Epithelial cell of proximal tubule (primary cell): ENCODE measurements at regions not wholly inside any gene's neighbourhood (a gene's known extent, or its start where the extent isn't known, plus 50 kb on each side); places are given as distances from the start of the nearest gene placed in this dataset.

Experiments used
- DNase-seq: peaks from one replicate; pipeline ENCODE4 v3.0.0-alpha.2; 2011; ENCODE audit warnings: low read depth
- H3K4me3 ChIP-seq: 2 replicates; pipeline ENCODE4 v1.5.1; 2011; ENCODE audit warnings: low read depth, mild to moderate bottlenecking, low read length
- TF ChIP-seq, protein P1 (sequence below): conservative IDR thresholded peaks from 2 replicates; pipeline ENCODE4 v1.5.1; 2012; ENCODE audit warnings: low read depth, mild to moderate bottlenecking, low read length

DNA sequence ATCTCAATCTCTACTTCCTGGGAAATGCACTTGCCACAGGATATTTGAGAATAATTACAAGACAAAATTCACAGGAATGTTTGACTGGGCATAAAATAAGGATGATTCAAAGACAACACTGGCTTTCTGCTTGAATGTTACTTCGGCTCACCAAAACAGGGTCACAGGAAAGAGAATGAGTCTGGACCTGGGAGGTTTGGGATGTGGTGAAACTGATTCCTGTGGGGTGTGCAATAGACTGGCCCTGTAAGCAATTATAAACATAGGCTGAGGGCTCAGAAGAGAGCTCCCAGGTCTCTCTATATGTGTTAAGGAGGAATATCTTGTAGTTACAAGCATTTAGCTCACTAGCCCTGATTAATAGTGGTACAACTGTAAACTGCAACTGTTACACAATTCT, 613.9 kb upstream of the CELF2 start:
- H3K4me3 ChIP-seq = no peak overlapping the region
- no peak for DNase-seq
- TF ChIP-seq, protein P1, sequence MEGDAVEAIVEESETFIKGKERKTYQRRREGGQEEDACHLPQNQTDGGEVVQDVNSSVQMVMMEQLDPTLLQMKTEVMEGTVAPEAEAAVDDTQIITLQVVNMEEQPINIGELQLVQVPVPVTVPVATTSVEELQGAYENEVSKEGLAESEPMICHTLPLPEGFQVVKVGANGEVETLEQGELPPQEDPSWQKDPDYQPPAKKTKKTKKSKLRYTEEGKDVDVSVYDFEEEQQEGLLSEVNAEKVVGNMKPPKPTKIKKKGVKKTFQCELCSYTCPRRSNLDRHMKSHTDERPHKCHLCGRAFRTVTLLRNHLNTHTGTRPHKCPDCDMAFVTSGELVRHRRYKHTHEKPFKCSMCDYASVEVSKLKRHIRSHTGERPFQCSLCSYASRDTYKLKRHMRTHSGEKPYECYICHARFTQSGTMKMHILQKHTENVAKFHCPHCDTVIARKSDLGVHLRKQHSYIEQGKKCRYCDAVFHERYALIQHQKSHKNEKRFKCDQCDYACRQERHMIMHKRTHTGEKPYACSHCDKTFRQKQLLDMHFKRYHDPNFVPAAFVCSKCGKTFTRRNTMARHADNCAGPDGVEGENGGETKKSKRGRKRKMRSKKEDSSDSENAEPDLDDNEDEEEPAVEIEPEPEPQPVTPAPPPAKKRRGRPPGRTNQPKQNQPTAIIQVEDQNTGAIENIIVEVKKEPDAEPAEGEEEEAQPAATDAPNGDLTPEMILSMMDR = no peak

GRCh38 chr10:10417671-10418070, 600.0 kb upstream of the CELF2 start:
- H3K4me3 ChIP-seq = no peak overlapping the region
- TF ChIP-seq, protein P1 = no peak
- no peak for DNase-seq

DNA sequence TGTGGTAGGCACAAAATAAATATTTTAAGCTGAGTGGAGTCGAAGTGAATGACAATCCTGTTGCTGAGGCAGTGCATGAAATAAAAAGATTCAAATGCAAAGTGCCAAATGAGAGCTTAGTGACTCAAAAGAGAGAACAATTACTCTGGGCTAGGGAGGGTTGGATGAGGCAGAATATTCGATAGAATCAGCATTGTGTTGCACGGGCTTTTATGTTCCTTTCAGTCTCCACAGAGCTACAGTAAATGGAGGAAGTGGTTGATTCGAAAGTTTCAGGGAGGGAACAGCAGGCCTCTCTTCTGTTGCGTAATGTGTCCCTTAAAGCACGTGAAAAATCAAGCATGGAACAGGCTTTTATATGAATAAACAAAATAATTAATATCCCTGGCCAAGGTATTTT, 599.3 kb upstream of the CELF2 start:
- TF ChIP-seq, protein P1 = no peak
- no peak for DNase-seq
- no peak overlapping the region for H3K4me3 ChIP-seq

GRCh38 chr10:10421071-10421470, 596.6 kb upstream of the CELF2 start:
- TF ChIP-seq, protein P1 = no peak
- H3K4me3 ChIP-seq = no peak overlapping the region
- DNase-seq = no peak

GRCh38 chr10:10431422-10432066, 586.1 kb upstream of the CELF2 start:
- no peak for DNase-seq
- no peak overlapping the region for H3K4me3 ChIP-seq
- TF ChIP-seq, protein P1 = no peak

DNA sequence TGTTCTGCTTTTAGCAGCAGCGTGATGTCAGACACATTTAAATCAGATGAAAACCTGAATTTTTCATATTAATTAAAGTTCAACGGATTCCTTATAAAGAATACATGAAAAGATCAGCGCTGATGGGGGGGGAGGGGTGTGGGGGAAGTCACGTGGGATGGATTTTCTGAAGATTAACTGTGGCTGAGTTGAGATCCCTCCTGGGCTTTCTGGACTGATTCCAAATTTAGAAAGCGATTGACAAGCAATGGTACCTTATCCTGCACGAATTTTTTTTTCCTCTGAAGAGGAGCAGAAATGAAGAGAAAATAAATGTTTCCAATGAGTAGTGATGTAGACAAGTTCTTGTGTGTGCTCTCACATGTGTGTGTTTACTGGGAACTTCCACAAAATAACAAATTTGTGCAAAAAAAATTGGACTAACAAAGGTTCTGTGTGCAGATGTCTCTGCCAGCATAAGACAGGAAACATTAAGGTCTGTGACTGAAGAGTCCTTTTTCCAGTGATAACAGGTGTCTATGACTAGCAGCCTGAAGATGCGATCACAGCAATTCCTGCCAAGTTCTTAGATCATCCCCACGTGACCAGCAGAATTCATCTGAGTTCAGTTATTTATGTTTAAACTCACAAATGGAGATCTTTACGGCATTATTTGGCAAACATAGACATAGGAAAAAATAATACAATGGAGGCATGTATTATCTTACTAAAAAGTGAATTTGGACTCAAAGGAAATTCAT, 585.2 kb upstream of the CELF2 start:
- TF ChIP-seq, protein P1 = no peak
- DNase-seq = no peak
- H3K4me3 ChIP-seq = no peak overlapping the region

GRCh38 chr10:10434312-10434711, 583.4 kb upstream of the CELF2 start:
- H3K4me3 ChIP-seq = no peak overlapping the region
- TF ChIP-seq, protein P1 = no peak
- no peak for DNase-seq
